HepG2 (cell line): ENCODE measurements at regions not wholly inside any gene's neighbourhood (a gene's known extent, or its start where the extent isn't known, plus 50 kb on each side); places are given as distances from the start of the nearest gene placed in this dataset.

ENCODE experiments used
- ATAC-seq: fragments of 200-7000 bp; cut with Tn5 transposase; 3 replicates; pipeline ENCODE4 v1.9.1; 2020; ENCODE audit warnings: mild to moderate bottlenecking, moderate library complexity
- BruUV-seq: library from RNA; stranded (reverse); fragments of 400-500 nt; replicated peaks from 2 replicates; lab custom pipeline; 2021; lab: Mats Ljungman, UMichigan
- CTCF ChIA-PET: fragments of 300-600 bp; formaldehyde crosslinking; extraction: SDS; loops from one replicate; lab custom pipeline; 2021; ENCODE audit warnings: low total read pairs, inconsistent platforms, low intra/inter-chr PET ratio; lab: Yijun Ruan, JAX
- POLR2A ChIA-PET: fragments of 350-600 bp; sonication (Branson Sonifier 250); formaldehyde crosslinking; loops from one replicate; lab custom pipeline; 2020; ENCODE audit warnings: antibody characterized with exemption, inconsistent platforms; lab: Yijun Ruan, JAX
- DNase-seq: peaks from one replicate; pipeline ENCODE4 v3.0.0-alpha.2; 2015; ENCODE audit warnings: low spot score
- FAIRE-seq: peaks from 3 replicates; lab custom pipeline; 2011; peaks lifted over from hg19 to GRCh38; lab: Jason Lieb, UNC
- H2AFZ ChIP-seq: one replicate; pipeline ENCODE4 v1.6.1; 2011; ENCODE audit warnings: low read length, inconsistent platforms
- H3K27ac ChIP-seq: fragments of 300-600 bp; 3 replicates; pipeline ENCODE4 v1.8.0; 2011; ENCODE audit warnings: mixed run types, mild to moderate bottlenecking, mixed read lengths, low read length, inconsistent platforms; ENCODE audit not compliant: insufficient read depth; ENCODE audit errors: extremely low read length
- H3K27me3 ChIP-seq, 2 experiments: fragments of 200-600 bp in 1 of 2; 2 replicates in 1 of 2; 3 replicates in 1 of 2; pipeline versions ENCODE4 v1.6.0 to v1.8.0; 2011; ENCODE audit warnings: low read length in 2 of 2, mild to moderate bottlenecking in 2 of 2, moderate library complexity in 2 of 2, inconsistent platforms in 1 of 2; ENCODE audit not compliant: insufficient read depth in 2 of 2, control insufficient read depth in 1 of 2
- H3K36me3 ChIP-seq, 2 experiments: fragments of 200-600 bp in 1 of 2; replicated peaks in 1 of 2; 2 replicates in 1 of 2; 3 replicates in 1 of 2; pipeline versions ENCODE4 v1.5.1 to v1.8.0; 2011; ENCODE audit warnings: low read length in 2 of 2, inconsistent platforms in 1 of 2; ENCODE audit not compliant: insufficient read depth in 2 of 2, control insufficient read depth in 1 of 2
- H3K4me1 ChIP-seq: 2 replicates; pipeline ENCODE4 v1.5.1; 2012; ENCODE audit warnings: low read length, inconsistent platforms; ENCODE audit not compliant: insufficient read depth
- H3K4me2 ChIP-seq: 2 replicates; pipeline ENCODE4 v1.6.0; 2011; ENCODE audit warnings: low read depth, low read length, inconsistent platforms
- H3K4me3 ChIP-seq, 3 experiments: fragments of 200-600 bp in 1 of 3; sonication (generic), shearing (Covaris generic) in 1 of 3; replicated peaks in 1 of 3; 2 replicates each; pipeline ENCODE4 v1.5.1; 2011 to 2016; ENCODE audit warnings: low read length in 3 of 3, inconsistent platforms in 2 of 3, low read depth in 2 of 3, mild to moderate bottlenecking in 2 of 3, control low read depth in 1 of 3, mixed read lengths in 1 of 3; ENCODE audit not compliant: insufficient read depth in 1 of 3
- H3K79me2 ChIP-seq: one replicate; pipeline ENCODE4 v1.6.1; 2011; ENCODE audit warnings: low read length, inconsistent platforms; ENCODE audit not compliant: insufficient read depth
- H3K9ac ChIP-seq: 2 replicates; pipeline ENCODE4 v1.6.0; 2011; ENCODE audit warnings: mild to moderate bottlenecking, low read depth, low read length, inconsistent platforms; ENCODE audit not compliant: insufficient read depth
- H3K9me3 ChIP-seq: 2 replicates; pipeline ENCODE4 v1.5.1; 2012; ENCODE audit warnings: mild to moderate bottlenecking, low read length
- H4K20me1 ChIP-seq: 2 replicates; pipeline ENCODE4 v1.6.0; 2011; ENCODE audit warnings: inconsistent platforms, mild to moderate bottlenecking, low read length, moderate library complexity; ENCODE audit not compliant: insufficient read depth
- BCLAF1 ChIP-seq: fragments of 450-650 bp; IDR thresholded peaks from 2 replicates; pipeline ENCODE4 v1.6.1; 2017; ENCODE audit warnings: mild to moderate bottlenecking
- CEBPG ChIP-seq: IDR thresholded peaks from 2 replicates; pipeline ENCODE4 v1.6.1; 2016
- EED ChIP-seq: sonication (generic); formaldehyde crosslinking; IDR thresholded peaks from 2 replicates; pipeline ENCODE4 v1.5.0; 2020; ENCODE audit warnings: mild to moderate bottlenecking, missing genetic modification reagents
- GLMP ChIP-seq: sonication (generic); formaldehyde crosslinking; IDR thresholded peaks from 2 replicates; pipeline ENCODE4 v1.9.0; 2021; ENCODE audit warnings: missing genetic modification reagents, mild to moderate bottlenecking, borderline replicate concordance
- HOXA9 ChIP-seq: sonication (generic); formaldehyde crosslinking; IDR thresholded peaks from 2 replicates; pipeline ENCODE4 v1.8.1; 2022; ENCODE audit warnings: missing genetic modification reagents, mild to moderate bottlenecking, moderate library complexity, borderline replicate concordance
- KLF13 ChIP-seq: sonication (generic); formaldehyde crosslinking; IDR thresholded peaks from 2 replicates; pipeline ENCODE4 v1.4.0; 2020; ENCODE audit warnings: mild to moderate bottlenecking, missing genetic modification reagents
- POLR2G ChIP-seq: fragments of 200-400 bp; formaldehyde crosslinking; IDR thresholded peaks from 2 replicates; pipeline ENCODE4 v1.6.1; 2018; ENCODE audit warnings: mild to moderate bottlenecking, low read depth, low read length, moderate library complexity
- RELA ChIP-seq: sonication (generic); formaldehyde crosslinking; IDR thresholded peaks from 2 replicates; pipeline ENCODE4 v1.4.0; 2020; ENCODE audit warnings: missing genetic modification reagents
- SIN3A ChIP-seq: IDR thresholded peaks from 2 replicates; pipeline ENCODE4 v1.6.1; 2011; ENCODE audit warnings: low read depth, mild to moderate bottlenecking, control low read depth, low read length, borderline replicate concordance
- SMARCE1 ChIP-seq: fragments of 450-650 bp; IDR thresholded peaks from 2 replicates; pipeline ENCODE4 v1.6.1; 2017; ENCODE audit warnings: borderline replicate concordance
- ZBED4 ChIP-seq: sonication (generic); formaldehyde crosslinking; IDR thresholded peaks from 2 replicates; pipeline ENCODE4 v1.4.0; 2020; ENCODE audit warnings: missing genetic modification reagents, borderline replicate concordance
- ZNF275 ChIP-seq: sonication (generic); formaldehyde crosslinking; IDR thresholded peaks from 2 replicates; pipeline ENCODE4 v1.8.0; 2022; ENCODE audit warnings: missing genetic modification reagents, mild to moderate bottlenecking, inconsistent platforms, borderline replicate concordance
- ZNF747 ChIP-seq: sonication (generic); formaldehyde crosslinking; IDR thresholded peaks from 2 replicates; pipeline ENCODE4 v1.8.1; 2023; ENCODE audit warnings: missing genetic modification reagents, mild to moderate bottlenecking, borderline replicate concordance
- WGBS: methylation state at CpG from one replicate; pipeline ENCODE4 v1.1.6; 2017; ENCODE audit warnings: low lambda C conversion rate; 5-methylcytosine and 5-hydroxymethylcytosine counted together
- in situ Hi-C: cut with HindIII; loops from 2 replicates; pipeline ENCODE4 v1.10.0; 2017; ENCODE audit warnings: low pct_unique_long_range_greater_than_20kb; ENCODE audit not compliant: extremely low pct_ligation_motif_present
- intact Hi-C: fragments of 100-400 bp; cut with micrococcal nuclease; formaldehyde crosslinking; loops from one replicate; pipeline ENCODE4 v1.10.0; 2022; ENCODE audit not compliant: unreplicated experiment

GRCh38 chr6:159564456-159564855, 128.6 kb downstream of the SOD2 start:
- H3K4me3 ChIP-seq, result no peak overlapping the region
- FAIRE-seq (no peak), ATAC-seq (no peak)
- WGBS, result under 1% methylated on average over 5 of the region's 5 CpGs
- H3K9me3 ChIP-seq, result peaks cover 6% of the 10 kb centered on the region
- intact Hi-C loops, result no loop called here
- H2AFZ ChIP-seq, result no peak overlapping the region
- no peak overlapping the region for H3K4me2 ChIP-seq
- no peak overlapping the region for H3K27ac ChIP-seq
- no TSS peak for BruUV-seq
- no peaks in the 10 kb centered on the region for H3K79me2 ChIP-seq
- TF ChIP-seq GLMP (CRISPR knock-in tag), result no peak
- TF ChIP-seq RELA (CRISPR knock-in tag), result no peak
- TF ChIP-seq EED (CRISPR knock-in tag), result no peak
- no peak for TF ChIP-seq ZNF747 (CRISPR knock-in tag)
- no peak for TF ChIP-seq ZNF275 (CRISPR knock-in tag)
- no peak for TF ChIP-seq HOXA9 (CRISPR knock-in tag)
- TF ChIP-seq BCLAF1, result no peak
- TF ChIP-seq KLF13 (CRISPR knock-in tag), result no peak
- TF ChIP-seq ZBED4, result no peak
- no peak for TF ChIP-seq POLR2G
- no peak for TF ChIP-seq SMARCE1
- TF ChIP-seq CEBPG (CRISPR knock-in tag), result no peak
- no peak for TF ChIP-seq SIN3A
- TF ChIP-seq, all 625 proteins: peak for 0
- Histone ChIP-seq H3K27me3 (no peaks in the 10 kb centered on the region), H3K9ac (no peak overlapping the region), H3K36me3 (no peaks in the 10 kb centered on the region), H3K4me1 (no peaks in the 10 kb centered on the region), H4K20me1 (no peaks in the 10 kb centered on the region)
- no peak for DNase-seq
- ChIA-PET POLR2A (no interaction called here), CTCF (no interaction called here)
- in situ Hi-C loops, result no loop called here
